Neural cell (in vitro differentiated cells): ENCODE measurements at regions not wholly inside any gene's neighbourhood (a gene's known extent, or its start where the extent isn't known, plus 50 kb on each side); places are given as distances from the start of the nearest gene placed in this dataset.

Experiments used
- H2AFZ ChIP-seq: fragments of 200-600, 300-800 bp; sonication (generic), shearing (Covaris generic); 2 replicates; pipeline ENCODE4 v1.6.0; 2014; ENCODE audit warnings: low read depth, mild to moderate bottlenecking, antibody characterized with exemption, low read length, moderate library complexity
- H3F3A ChIP-seq: fragments of 200-600 bp; shearing (Covaris generic); 2 replicates; pipeline ENCODE4 v1.6.1; 2016; ENCODE audit warnings: mild to moderate bottlenecking, moderate library complexity, mixed read lengths, antibody characterized with exemption, low read length; ENCODE audit not compliant: insufficient read depth, poor library complexity, severe bottlenecking
- H3K27ac ChIP-seq: fragments of 200-600, 300-800 bp; sonication (generic), shearing (Covaris generic); 2 replicates; pipeline ENCODE4 v1.5.1; 2014; ENCODE audit warnings: mild to moderate bottlenecking, low read length, moderate library complexity
- H3K27me3 ChIP-seq: fragments of 300-800, 200-600 bp; sonication (generic), shearing (Covaris generic); 2 replicates; pipeline ENCODE4 v1.6.0; 2014; ENCODE audit warnings: mild to moderate bottlenecking, low read depth, low read length, moderate library complexity; ENCODE audit not compliant: insufficient read depth
- H3K36me3 ChIP-seq: fragments of 300-800, 200-600 bp; sonication (generic), shearing (Covaris generic); 2 replicates; pipeline ENCODE4 v1.5.1; 2014; ENCODE audit warnings: mild to moderate bottlenecking, antibody characterized with exemption, low read length, moderate library complexity; ENCODE audit not compliant: insufficient read depth
- H3K4me2 ChIP-seq: fragments of 300-800, 200-600 bp; sonication (generic), shearing (Covaris generic); 2 replicates; pipeline ENCODE4 v1.6.0; 2014; ENCODE audit warnings: mild to moderate bottlenecking, low read length
- H3K4me3 ChIP-seq: fragments of 300-800, 200-600 bp; sonication (generic), shearing (Covaris generic); 2 replicates; pipeline ENCODE4 v1.5.1; 2014; ENCODE audit warnings: mild to moderate bottlenecking, low read length, moderate library complexity
- H3K79me2 ChIP-seq: fragments of 200-600 bp; shearing (Covaris generic); replicated peaks from 2 replicates; pipeline ENCODE4 v1.6.0; 2014; ENCODE audit warnings: mild to moderate bottlenecking, low read length, moderate library complexity; ENCODE audit not compliant: insufficient read depth
- H3K9ac ChIP-seq: fragments of 300-800, 200-600 bp; sonication (generic), shearing (Covaris generic); 2 replicates; pipeline ENCODE4 v1.6.1; 2016; ENCODE audit warnings: mild to moderate bottlenecking, low read length, mixed read lengths
- H3K9me2 ChIP-seq: fragments of 200-600 bp; shearing (Covaris generic); 2 replicates; pipeline ENCODE4 v1.6.1; 2016; ENCODE audit warnings: mild to moderate bottlenecking, low read length, mixed read lengths; ENCODE audit not compliant: insufficient read depth
- H3K9me3 ChIP-seq: fragments of 200-600, 300-800 bp; sonication (generic), shearing (Covaris generic); 2 replicates; pipeline ENCODE4 v1.6.1; 2016; ENCODE audit warnings: mild to moderate bottlenecking, mixed run types, low read length, moderate library complexity, mixed read lengths
- H4K20me1 ChIP-seq: fragments of 200-600 bp; shearing (Covaris generic); 2 replicates; pipeline ENCODE4 v1.6.1; 2016; ENCODE audit warnings: mild to moderate bottlenecking, mixed run types; ENCODE audit not compliant: insufficient read depth
- CTCF ChIP-seq: fragments of 450-650 bp; IDR thresholded peaks from 2 replicates; pipeline ENCODE4 v1.5.1; 2014; ENCODE audit warnings: antibody characterized with exemption, mild to moderate bottlenecking, moderate library complexity; ENCODE audit not compliant: poor library complexity, severe bottlenecking
- EP300 ChIP-seq: fragments of 450-650 bp; conservative IDR thresholded peaks from 2 replicates; pipeline ENCODE4 v1.6.1; 2014; ENCODE audit warnings: antibody characterized with exemption, mild to moderate bottlenecking, moderate library complexity; ENCODE audit not compliant: poor library complexity, severe bottlenecking
- EZH2 ChIP-seq: fragments of 200-600, 300-800 bp; shearing (Covaris generic), sonication (generic); IDR thresholded peaks from 2 replicates; pipeline ENCODE4 v1.6.1; 2014; ENCODE audit warnings: antibody characterized with exemption, low read length, borderline replicate concordance, mild to moderate bottlenecking; ENCODE audit not compliant: insufficient read depth, poor library complexity, severe bottlenecking
- MXI1 ChIP-seq: fragments of 450-650 bp; conservative IDR thresholded peaks from 2 replicates; pipeline ENCODE4 v1.6.1; 2014; ENCODE audit warnings: antibody characterized with exemption, mild to moderate bottlenecking; ENCODE audit not compliant: poor library complexity, severe bottlenecking
- POLR2AphosphoS5 ChIP-seq: IDR thresholded peaks from 2 replicates; pipeline ENCODE4 v1.6.1; 2012
- RAD21 ChIP-seq: fragments of 450-650 bp; conservative IDR thresholded peaks from 2 replicates; pipeline ENCODE4 v1.6.1; 2014; ENCODE audit warnings: antibody characterized with exemption, mild to moderate bottlenecking, moderate library complexity
- REST ChIP-seq: IDR thresholded peaks from 2 replicates; pipeline ENCODE4 v1.6.1; 2012; ENCODE audit warnings: borderline replicate concordance
- SMC3 ChIP-seq: fragments of 450-650 bp; conservative IDR thresholded peaks from 2 replicates; pipeline ENCODE4 v1.6.1; 2014; ENCODE audit warnings: antibody characterized with exemption, mild to moderate bottlenecking, moderate library complexity; ENCODE audit not compliant: poor library complexity
- TAF1 ChIP-seq: IDR thresholded peaks from 2 replicates; pipeline ENCODE4 v1.6.1; 2012; ENCODE audit warnings: low read depth

GRCh38 chr4:64533637-64534036, 124.4 kb upstream of the TECRL start:
- no peaks in the 10 kb centered on the region for H3K36me3 ChIP-seq
- no peaks in the 10 kb centered on the region for H3K9me3 ChIP-seq
- H3F3A ChIP-seq: no peaks in the 10 kb centered on the region
- no peak overlapping the region for H3K27ac ChIP-seq
- no peaks in the 10 kb centered on the region for H3K27me3 ChIP-seq
- H3K4me3 ChIP-seq: no peak overlapping the region
- H2AFZ ChIP-seq: no peak overlapping the region
- no peaks in the 10 kb centered on the region for H3K79me2 ChIP-seq
- H3K9me2 ChIP-seq: no peaks in the 10 kb centered on the region
- no peak for TF ChIP-seq POLR2AphosphoS5
- TF ChIP-seq EP300: no peak
- no peak for TF ChIP-seq EZH2
- no peak for TF ChIP-seq CTCF
- no peak for TF ChIP-seq REST
- TF ChIP-seq SMC3: no peak
- no peak for TF ChIP-seq MXI1
- TF ChIP-seq TAF1: no peak
- no peak for TF ChIP-seq RAD21
- H3K4me2 ChIP-seq: no peak overlapping the region
- H3K9ac ChIP-seq: no peak overlapping the region
- H4K20me1 ChIP-seq: no peaks in the 10 kb centered on the region

GRCh38 chr4:64533159-64533558, 123.9 kb upstream of the TECRL start:
- Histone ChIP-seq H3K4me3 (no peak overlapping the region), H3K79me2 (no peaks in the 10 kb centered on the region), H3K9ac (no peak overlapping the region), H3K36me3 (no peaks in the 10 kb centered on the region), H3K9me2 (no peaks in the 10 kb centered on the region), H3K27ac (no peak overlapping the region), H4K20me1 (no peaks in the 10 kb centered on the region), H3K4me2 (no peak overlapping the region), H2AFZ (no peak overlapping the region), H3K9me3 (no peaks in the 10 kb centered on the region), H3K27me3 (no peaks in the 10 kb centered on the region), H3F3A (no peaks in the 10 kb centered on the region)
- TF ChIP-seq SMC3 (no peak), REST (no peak), RAD21 (no peak), TAF1 (no peak), EP300 (no peak), EZH2 (no peak), MXI1 (no peak), CTCF (no peak), POLR2AphosphoS5 (no peak)
